CD4-positive, alpha-beta T cell treated with Interleukin-10 for 1 hour (primary cell): ENCODE measurements at regions not wholly inside any gene's neighbourhood (a gene's known extent, or its start where the extent isn't known, plus 50 kb on each side); places are given as distances from the start of the nearest gene placed in this dataset.

Source experiments
- DNase-seq: peaks from one replicate; pipeline ENCODE4 v3.0.0-alpha.2; 2020

DNA sequence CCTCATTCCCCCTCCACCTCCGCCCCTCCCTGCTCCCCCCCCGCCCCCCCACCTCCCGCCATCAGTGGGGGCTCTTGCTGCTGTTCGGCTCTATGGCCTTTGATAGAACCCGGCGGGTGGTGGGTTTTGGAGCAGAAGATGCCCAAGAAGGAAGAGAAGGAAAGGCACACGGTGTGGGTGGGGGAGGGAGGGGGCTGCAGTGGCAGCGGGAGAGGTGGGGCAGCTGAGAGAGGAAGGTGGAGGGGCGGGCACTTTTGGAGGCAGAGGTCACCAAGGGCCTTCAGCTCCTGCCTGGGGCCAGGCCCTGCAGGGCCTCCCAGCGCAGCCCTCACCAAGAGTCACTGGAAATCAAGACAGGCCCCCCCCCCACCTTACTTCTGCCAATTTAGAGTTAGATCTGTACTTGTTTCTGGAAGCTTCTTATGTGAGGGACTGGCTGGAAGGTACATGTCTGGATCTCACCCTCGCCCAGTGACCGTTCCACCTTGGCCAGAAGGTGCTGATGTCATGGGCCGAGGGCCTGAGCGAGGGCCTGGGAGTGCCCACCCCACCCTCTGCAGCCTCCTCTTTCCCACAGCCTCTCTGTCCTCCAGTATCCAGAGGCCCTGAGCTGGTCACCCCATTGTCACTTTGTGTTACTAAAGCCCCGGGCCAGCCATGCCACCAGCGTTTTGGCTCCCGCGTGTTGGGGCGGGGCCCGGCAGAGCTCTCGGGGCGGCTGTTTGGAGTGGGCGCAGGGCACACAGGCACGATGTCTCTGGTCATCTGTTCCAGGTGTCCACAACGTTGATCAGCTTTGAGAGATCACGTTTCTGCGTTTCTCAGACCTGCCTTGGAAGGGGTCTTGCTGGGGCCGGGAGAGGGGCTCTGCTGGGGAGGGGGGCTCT, 153.9 kb downstream of the KIF26A start:
- no peak for DNase-seq

GRCh38 chr14:104293231-104293841, 154.9 kb downstream of the KIF26A start:
- DNase-seq = no peak

- DNase-seq = no peak
These were observed 155.7 kb downstream of the KIF26A start for GRCh38 chr14:104293851-104294627.

GRCh38 chr14:104294628-104294982, 156.2 kb downstream of the KIF26A start:
- DNase-seq = no peak

DNA sequence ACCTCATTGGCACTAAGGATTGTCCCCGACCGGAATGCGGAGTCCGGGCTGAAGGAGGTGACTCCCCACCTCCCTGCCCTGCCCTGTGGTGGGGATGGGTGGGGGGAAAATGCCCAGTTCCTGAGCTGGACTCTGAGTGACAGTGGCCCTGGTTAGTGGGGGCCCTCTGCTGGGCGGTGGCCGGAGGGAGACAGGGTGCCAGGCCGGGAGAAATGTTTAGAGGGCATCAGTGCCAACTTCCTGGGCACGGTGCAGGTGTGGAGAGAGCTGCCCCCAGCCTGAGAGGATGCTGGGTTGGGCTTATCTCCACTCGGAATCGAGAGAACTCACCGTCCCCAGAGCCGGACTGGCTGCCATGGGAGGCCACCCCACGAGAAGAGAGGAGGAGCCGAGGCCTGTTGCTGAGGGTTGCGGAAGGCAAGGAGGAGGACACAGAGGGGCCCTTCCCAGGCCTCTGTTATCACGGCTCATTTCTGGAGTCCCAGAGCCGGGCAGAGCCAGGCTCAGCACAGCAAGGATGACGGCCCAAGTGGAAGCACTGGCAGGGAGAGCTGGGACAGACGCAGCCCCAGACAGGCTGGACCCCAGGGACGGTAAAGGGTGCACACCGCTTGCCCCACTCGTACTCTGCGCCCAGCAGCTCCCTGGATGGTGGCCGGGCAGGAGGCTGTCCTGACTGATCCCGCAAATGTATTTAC, 156.7 kb downstream of the KIF26A start:
- DNase-seq = no peak

DNA sequence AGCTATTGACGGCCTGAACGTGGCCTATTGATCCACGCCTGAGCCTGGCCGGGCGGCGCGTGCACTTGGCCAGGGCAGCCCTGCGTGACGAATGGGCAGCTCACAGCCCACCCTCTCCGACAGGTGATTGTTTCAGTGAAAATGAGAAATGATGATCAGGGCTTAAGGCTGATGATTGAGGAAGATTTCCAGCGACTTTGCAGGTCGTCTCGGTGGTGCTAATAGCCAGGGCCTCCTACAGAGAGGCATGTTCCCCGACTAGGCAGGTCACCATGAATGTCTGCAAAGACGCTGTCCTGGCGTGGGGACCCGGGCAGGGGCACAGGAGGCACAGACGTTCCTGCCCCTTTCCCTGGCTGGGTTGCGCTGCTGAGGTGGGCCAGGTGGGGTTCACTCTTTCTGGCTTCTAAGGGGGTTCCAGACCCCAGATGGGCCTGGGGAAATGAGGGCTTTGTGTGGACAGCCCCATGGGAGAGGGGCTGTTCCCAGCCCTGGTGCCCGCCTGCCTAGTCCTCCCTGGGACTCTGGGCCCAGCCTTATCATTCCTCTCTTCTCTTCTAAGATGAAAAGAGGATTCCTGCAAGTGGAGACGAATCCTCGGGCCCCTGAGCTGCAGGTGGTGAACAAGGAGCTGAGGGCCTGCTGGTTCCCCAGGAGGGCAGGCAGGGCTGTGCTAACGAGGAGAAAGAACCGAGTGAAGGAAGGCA, 157.4 kb downstream of the KIF26A start:
- no peak for DNase-seq

- no peak for DNase-seq
These were observed 158.3 kb downstream of the KIF26A start for GRCh38 chr14:104296388-104297312.

DNA sequence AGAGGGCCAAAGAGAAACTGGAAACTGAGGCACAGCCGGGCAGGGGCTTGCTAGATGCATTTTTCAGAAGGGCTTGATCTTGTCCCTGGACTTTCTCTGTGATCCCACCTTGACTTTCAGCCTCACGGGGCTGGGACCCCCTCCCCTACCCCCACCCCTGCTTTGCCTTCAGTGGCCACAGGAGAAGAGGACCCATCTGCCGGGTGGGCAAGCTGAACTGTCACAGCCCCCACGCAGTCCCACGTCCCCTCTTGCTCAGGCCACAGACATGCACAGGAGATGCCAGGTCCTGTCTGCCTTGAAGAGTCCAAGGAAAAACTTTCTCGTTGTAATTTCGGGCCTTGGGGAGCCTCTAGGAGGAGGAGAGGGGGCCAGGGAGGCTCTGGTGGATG, 158.9 kb downstream of the KIF26A start:
- no peak for DNase-seq

DNA sequence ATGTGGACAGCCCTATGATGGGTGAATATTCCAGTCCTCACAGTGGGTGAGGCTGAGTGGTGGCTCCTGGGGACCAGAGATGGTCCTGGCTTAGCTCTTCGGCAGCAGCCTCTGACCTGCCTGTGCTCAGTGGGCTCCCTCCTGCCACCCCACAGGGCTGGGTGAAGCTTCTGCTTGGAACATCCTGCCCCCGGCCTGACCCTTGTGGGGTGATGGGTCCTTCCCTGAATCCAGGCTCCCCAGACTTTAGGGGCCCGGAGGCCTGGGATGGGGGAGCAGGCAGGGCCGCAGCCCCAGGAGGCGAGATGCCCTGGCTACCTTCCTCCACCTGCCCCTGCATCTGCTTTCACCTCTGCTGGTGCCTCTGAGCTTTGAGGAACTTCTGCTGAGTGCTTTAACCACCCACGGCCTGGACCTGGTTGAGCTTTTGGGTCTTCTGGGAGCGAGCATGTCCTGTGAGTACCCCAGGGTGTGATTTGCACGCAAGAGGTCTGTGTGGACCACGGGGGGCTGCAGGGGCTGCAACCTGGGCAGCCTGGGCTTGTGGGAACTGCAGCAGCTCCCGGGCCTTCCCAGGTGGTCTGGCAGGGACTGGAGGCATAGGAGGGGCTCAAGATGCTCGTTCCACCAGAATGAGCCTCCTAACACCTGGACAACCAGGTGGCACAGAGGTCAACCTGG, 159.5 kb downstream of the KIF26A start:
- no peak for DNase-seq

GRCh38 chr14:104298458-104298857, 160.1 kb downstream of the KIF26A start:
- DNase-seq = no peak

GRCh38 chr14:104299993-104300761, 161.8 kb downstream of the KIF26A start:
- no peak for DNase-seq

DNA sequence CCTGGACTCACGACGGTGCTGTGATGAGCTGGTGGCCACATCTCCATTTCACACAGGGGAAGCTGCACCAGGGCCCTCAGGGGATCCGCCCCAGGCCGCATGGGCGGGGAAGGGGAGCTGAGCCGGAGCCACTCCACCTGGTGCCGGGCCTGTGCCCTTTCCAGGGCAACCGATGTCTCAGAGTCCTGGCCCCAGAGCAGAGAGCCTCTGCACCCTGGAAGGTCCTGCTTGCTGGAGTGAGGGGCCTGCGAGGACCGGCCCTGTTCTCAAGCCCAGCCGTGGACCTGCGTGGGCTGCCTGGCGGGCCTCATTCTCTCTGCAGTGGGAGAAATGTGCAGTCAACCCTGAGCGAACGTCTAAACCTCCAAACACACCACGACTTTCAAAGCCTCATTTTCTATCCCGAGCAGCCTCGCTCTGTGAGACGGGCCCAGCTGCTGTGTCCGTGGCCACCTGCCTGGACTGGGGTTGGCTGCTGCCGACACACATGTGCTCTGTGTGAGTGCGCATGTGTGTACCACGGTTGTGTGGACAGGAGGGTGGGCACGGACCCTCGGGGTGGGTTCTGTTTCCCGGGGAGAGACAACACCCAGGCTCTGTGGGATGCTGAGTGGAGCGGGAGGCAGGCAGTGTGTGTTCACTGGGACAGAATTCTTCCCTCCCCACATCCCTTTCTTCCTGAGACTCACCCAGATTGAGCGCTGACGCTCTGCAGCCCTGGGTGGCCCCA, 163.5 kb downstream of the KIF26A start:
- no peak for DNase-seq

- DNase-seq = no peak
These were observed 164.5 kb downstream of the KIF26A start for GRCh38 chr14:104302794-104303405.

DNA sequence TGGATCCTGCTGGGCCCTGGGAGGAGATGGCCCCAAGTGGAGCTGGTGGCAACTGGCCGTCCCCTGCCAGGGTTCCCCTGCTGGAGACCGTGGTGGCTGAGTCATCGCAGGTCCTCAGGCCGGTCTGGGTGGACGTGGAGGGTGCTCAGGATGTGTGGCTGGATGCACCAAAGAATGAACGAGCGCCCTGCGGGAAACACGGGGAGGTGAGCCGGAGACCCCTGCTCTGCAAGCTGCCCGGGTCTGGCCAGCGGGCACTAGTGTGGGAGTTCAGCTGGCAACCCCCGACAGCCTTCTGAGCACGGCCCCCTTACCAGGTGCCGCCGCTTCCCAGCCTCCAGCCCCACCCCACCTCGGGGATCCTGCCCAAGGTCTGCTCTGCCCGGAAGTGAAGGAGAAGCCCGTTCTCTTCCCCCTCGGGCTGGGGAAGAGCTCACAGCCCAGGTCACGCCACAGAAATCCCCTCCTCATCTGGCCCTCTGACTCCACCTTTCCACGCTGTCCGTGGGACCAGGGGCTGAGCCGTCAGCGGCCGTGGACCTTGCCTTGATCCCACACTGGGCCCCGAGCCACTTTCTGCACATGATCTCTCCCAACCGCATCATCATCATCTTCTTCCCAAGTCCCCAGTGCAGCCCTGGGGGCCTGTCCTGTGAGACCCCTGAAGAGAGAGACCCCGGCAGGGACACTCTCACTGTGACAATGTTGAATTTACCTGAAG, 165.5 kb downstream of the KIF26A start:
- DNase-seq = no peak

DNA sequence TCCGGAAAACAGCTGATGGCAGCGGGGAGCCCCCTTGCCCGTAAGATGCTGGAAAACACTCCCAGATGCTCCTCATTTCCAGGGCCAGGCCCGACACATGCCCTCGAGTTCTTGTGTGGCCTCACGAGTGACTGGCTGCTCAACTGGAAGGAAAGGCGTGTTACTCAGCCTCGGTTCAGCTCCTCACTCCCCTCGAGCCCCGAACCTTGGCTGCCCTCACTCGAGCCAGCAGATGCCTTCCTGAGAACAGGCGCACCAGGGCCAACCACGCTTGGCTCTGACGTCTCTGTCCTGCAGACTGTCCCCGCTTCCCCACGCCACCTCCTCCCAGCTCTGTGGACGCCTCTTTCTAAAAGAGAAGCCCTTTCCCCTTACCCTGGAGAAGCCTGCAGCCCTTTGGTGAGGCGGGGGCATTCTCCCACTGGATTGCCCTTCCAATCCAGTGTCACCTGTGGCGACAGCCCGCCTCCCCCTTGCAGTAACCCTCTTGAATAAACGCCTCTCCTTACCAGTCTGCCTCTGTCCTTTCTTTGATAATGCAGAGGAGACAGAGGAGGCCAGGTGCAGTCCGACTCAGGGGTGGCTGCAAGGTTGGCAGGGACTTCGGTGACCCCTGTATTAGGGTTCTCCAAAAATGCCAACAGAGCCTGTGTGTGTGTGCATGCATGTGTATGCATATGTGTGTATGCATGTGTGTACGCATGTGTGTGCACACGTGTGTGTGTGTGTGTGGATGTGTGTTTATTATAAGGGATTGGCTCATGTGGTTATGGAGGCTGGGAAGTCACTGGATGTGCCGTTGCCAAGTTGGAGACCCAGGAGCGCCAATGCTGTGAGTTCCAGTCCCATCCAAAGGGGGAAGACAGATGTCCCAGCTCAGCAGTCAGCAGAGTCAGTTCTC, 166.3 kb downstream of the KIF26A start:
- no peak for DNase-seq

DNA sequence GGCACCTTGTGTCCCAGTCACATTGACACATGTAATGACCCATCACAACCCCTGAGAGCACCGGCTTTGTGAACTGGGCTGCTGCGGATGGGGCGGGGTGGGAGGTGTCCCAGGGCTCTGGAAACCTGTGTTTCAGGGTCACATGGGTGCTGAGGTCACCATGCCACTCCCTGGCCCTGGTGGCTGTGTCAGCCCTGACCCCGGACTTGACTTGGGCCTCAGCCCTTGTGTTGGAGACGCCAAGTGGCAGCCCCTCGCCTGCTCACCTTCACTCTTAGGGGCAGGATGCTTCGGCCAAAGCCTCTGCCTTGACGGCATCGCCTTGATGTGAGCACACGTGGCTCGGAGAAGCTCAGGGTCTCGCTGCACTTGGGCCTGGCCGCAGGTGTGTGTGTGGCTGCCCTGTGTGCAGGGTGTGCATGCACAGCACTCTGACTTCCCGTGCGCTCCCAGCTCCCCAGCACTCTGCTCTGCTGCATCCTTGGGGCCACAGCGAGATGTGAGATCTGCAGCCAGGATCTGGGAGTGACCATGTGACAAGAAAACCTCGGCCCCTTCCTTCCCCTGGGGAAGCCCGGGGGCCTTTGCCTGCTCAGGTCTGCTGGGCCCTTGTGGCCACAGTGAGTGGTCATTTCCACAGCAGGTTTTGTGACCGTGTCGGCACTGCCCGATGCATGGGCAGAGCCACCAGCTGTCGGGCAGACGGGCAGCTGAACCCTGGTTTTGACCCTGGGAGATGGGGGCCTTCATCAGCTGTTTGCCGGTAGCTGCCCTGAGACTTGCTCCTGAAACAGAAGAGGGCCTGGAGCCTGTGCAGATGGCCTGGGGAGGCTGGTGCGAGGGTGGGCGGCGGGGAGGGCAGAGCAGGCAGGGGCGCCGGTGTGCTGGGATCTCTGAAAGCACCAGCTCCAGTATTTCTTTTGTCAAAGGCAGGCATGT, 167.4 kb downstream of the KIF26A start:
- DNase-seq = no peak
